ENCODE measurements at regions not wholly inside any gene's neighbourhood (a gene's known extent, or its start where the extent isn't known, plus 50 kb on each side); places are given as distances from the start of the nearest gene placed in this dataset.

DNA sequence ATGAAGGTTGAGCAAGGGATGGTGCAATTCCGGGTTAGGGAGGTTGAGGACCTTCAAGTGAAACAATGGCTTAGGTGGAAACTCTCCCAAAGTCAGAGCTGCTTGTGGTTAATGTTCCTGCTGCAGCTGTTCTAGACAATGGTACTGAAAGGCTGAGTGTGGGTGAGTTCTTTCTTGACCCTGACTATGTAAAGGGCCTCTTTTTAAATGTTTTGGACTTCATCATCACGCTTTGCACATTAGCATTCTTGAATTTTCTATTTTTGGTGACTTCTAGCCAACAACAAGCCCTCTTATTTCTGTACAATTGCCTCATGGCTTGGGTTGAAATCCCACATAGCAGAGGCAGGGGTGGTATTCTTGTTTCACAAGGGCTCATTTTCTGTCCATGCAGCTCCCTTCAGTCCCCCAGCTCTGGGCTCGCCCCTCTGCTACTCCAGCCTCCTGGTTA lies 136.3 kb upstream of the ANKRD55 start:
- ChIA-PET POLR2A (interaction anchor here (0.5 kb wide), 1 partner anchor 28 kb away, joined by 3 read pairs; no protein-coding TSS in a partner anchor), CTCF (no interaction called here)

DNA sequence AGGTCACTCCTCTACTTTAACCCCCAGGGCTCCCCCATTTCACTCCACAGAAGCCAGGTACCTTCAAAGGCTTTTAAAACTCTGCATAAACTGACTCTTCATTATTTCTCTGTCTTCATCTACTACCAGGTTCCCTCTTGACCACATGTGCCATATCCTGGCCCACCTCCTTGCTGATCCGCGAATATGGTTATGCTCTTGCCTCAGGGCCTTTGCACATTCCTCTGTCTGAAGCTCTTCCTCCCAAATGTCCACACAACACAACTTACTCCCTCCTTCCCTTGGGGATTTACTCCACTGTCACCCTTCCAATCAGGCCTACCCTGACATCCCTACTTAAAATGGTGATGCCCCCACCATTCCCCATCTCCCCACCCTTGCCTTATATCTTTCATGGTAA lies 134.6 kb upstream of the ANKRD55 start:
- POLR2A ChIA-PET: no interaction called here
- CTCF ChIA-PET: no interaction called here

DNA sequence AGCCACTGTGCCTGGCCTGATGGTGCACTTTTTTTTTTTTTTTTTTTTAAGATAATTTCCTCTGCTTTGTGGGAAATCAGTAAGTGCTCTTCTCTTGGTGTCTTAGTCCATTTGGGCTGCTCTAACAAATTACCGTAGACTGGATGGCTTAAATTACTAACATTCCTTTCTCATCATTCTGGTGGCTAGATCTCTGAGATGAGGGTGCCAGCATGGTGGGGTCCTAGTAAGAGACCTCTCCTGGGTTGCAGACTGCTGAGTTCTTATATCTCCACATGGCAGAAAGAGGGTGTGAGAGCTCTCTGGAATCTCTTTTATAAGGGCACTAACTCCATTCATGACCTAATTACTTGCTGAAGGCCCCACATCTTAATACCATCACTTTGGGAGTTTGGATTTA lies 133.9 kb upstream of the ANKRD55 start:
- POLR2A ChIA-PET: no interaction called here

DNA sequence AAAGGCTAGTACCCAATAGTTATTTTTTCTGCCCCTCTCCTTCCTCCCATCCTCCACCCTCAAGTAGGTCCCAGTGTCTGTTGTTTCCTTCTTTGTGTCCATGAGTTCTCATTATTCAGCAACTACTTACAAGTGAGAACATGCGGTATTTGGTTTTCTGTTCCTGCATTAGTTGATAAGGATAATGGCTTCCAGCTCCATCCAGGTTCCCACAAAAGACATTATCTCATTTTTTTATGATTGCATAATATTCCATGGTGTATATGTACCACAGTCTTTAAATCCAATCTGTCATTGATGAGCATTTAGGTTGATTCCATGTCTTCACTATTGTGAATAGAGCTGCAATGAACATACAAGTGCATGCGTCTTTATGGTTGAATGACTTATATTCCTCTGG lies 128.3 kb upstream of the ANKRD55 start:
- ChIA-PET CTCF (interaction anchor here (0.6 kb wide), 1 partner anchor 479 kb away, joined by 3 read pairs; no protein-coding TSS in a partner anchor), POLR2A (no interaction called here)

More for the DNA sequence above, 133.9 kb upstream of the ANKRD55 start:
- CTCF ChIA-PET: no interaction called here

GRCh38 chr5:56360816-56361215 lies 127.7 kb upstream of the ANKRD55 start:
- CTCF ChIA-PET: no interaction called here
- POLR2A ChIA-PET: no interaction called here

DNA sequence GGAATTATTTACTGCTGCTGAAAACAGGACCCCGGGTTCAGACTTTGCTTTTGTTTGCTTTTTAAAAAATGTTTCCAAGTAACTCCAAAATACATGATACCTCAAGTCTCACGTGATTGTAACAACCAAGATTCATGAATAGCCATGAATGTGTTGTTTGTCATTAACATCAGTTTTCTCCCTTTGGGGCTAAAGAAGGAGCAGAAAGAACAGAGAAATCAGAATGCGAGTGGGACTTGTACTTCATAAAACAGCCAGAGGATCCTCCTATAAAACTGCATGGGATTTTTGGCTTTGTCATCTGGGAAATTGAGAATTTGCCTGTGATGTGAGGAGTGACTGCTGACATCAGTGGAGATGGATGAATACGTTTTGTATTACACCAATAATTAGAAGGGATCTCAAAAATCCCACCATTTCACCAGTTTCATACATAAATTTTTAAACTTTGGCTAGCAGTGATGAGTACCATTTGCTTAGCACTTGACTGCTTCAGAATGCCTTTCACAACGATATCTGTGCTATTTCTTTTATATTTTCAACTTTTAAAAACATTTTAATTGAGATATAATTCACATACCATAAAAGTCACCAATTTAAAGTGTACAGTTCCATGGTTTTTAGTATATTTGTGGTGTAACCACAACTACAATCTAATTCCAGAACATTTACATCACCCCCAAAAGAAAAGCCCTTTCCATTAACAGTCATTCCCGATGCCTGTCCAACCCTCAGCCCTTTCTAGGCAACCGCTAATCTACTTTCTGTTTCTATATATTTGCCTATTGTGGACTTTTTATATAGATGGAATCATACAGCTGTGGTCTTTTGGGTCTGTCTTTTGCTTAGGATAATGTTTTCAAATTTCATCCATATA lies 126.9 kb upstream of the ANKRD55 start:
- ChIA-PET POLR2A (no interaction called here), CTCF (no interaction called here)

GRCh38 chr5:56358703-56359681 lies 125.9 kb upstream of the ANKRD55 start:
- ChIA-PET POLR2A (no interaction called here), CTCF (no interaction called here)

- ChIA-PET CTCF (no interaction called here), POLR2A (no interaction called here)
Observed at GRCh38 chr5:56358046-56358445, 124.9 kb upstream of the ANKRD55 start.

- ChIA-PET CTCF (no interaction called here), POLR2A (no interaction called here)
Observed at GRCh38 chr5:56357426-56357825, 124.3 kb upstream of the ANKRD55 start.

- CTCF ChIA-PET: no interaction called here
Observed at GRCh38 chr5:56356836-56357160, 123.7 kb upstream of the ANKRD55 start.

DNA sequence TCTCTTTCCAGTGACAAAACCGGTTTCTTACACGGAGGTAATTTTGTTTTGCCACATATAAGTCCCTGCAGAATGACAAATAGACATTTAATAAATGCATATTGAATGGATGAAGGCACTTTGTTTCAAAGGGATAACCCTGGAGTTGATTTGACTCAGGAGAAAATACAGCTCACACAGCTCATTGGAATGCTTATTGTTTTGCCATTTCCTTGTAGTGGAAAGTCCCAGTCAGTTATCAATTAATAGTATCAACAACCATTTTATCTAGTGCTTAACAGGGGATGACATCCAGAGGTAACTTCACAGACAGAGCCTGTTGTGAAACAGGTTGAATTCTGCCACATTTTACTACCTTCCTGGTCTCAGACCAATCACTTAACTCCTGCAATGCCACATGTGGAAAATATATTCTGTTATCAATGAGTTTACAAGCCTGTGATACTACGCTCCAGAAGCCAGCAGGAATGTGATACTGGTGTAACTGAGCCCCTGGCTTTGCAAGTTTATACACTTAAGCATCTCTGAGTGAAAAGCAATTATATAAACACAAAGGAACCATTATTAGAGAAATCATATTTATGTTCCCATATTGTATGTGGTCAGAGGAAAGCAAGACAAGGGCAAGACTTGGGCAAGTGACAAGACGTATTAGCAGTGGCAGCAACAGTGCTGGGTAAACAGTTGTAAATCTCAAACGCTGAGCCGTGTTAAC lies 123.1 kb upstream of the ANKRD55 start:
- ChIA-PET POLR2A (no interaction called here), CTCF (no interaction called here)

More at GRCh38 chr5:56356836-56357160, 123.7 kb upstream of the ANKRD55 start:
- POLR2A ChIA-PET: no interaction called here

DNA sequence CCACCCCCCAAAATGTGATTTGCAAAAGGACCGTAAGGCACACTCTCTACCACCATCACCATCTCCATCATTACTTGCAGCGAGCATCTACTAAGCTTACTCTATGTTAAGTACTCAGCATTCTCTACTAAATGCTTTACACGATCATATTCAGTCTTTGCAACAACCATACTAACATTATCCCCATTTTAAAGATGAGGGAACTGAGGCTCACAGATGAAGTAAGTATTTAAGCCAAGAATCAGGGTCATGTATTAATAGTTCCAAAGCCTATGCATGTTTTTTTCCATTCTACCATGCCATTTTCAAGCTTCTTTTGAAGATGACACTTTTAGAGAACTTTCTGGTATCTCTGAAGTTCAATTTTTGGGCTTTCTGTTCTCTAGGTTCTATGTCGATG lies 121.7 kb upstream of the ANKRD55 start:
- CTCF ChIA-PET: no interaction called here
- POLR2A ChIA-PET: no interaction called here

DNA sequence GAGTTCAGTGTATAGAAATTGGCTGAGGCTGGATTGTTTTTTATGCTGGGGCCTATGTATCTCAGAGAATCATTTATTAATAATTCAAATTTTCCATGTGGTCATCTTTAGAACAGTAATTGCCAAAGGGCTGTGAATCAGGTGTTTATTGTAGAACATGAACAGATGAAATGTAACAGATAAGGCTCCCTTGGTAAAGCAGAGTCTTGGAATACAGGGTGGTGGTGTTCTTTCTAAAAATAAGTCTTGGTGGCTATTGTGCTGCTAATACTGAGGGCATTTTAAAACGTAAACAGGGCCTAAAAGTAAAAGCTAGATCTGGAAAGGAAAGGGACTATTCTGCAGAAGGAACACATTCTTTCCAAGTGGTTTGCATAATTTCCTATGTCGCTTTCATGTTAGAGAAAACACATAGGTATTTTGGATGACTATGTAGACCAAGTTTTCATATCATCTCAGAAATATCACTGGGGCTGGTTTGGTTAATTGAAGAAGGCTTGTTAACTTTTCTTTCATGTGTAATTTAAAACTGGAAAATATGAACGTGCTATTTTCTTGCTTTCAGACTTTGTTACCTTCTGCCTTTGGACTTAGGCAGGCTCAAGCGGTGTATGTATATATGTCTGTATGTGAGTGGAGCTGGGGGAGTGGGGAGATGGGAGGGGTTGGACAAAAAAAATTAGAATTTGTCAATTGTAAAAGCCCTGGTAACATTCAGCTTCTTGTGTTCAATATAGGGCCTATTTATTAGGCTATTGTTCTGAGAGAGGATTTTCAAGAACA lies 119.9 kb upstream of the ANKRD55 start:
- POLR2A ChIA-PET: no interaction called here
- CTCF ChIA-PET: no interaction called here

- CTCF ChIA-PET: no interaction called here
- POLR2A ChIA-PET: no interaction called here
Observed at GRCh38 chr5:56350597-56351170, 117.6 kb upstream of the ANKRD55 start.

DNA sequence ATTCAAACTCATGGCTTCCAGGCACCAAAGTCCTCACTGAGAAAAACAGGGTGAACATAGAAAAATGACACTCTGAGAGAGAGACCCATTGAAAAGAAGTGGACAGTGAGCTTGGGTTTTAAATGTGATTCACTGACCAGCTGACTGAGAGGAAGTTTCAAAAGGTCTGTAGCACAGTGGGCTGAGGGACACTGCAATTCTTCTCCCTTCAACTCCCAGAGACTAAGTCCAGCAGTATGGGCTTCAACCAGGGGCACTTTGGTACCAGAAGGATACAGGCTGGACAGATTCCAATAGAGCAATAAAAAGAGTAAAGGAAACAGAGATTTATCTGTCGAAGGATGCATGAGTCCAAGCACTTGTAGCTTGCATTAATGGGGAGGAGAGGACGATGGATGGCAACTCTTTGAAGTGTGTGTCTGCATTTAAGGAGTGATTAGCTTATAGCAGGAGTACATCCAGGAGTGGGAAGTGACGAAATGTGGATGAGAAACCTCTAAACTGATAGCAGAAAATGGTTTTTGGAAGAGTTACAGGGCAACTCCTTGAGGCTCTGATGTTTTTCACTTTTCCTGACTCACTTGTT lies 117.0 kb upstream of the ANKRD55 start:
- CTCF ChIA-PET: no interaction called here
- POLR2A ChIA-PET: no interaction called here

- POLR2A ChIA-PET: no interaction called here
Observed at GRCh38 chr5:56349461-56349860, 116.3 kb upstream of the ANKRD55 start.

GRCh38 chr5:56346741-56347535 lies 113.8 kb upstream of the ANKRD55 start:
- CTCF ChIA-PET: no interaction called here
- POLR2A ChIA-PET: interaction anchor here (0.6 kb wide), 1 partner anchor 78 kb away, joined by 4 read pairs; no protein-coding TSS in a partner anchor

More at GRCh38 chr5:56349461-56349860, 116.3 kb upstream of the ANKRD55 start:
- CTCF ChIA-PET: no interaction called here
